ENCODE measurements at regions not wholly inside any gene's neighbourhood (a gene's known extent, or its start where the extent isn't known, plus 50 kb on each side); places are given as distances from the start of the nearest gene placed in this dataset.

GRCh38 chr2:59936048-59936447 lies 617.4 kb downstream of the BCL11A start:
- TF ChIP-seq POLR2A (IDR thresholded peaks at IDR 0.05; ENCODE audit: low read length) (no peak), GATA1 (IDR thresholded peaks at IDR 0.05; ENCODE audit: low read depth, low read length) (no peak)
